IMR-90 (cell line): ENCODE measurements at regions not wholly inside any gene's neighbourhood (a gene's known extent, or its start where the extent isn't known, plus 50 kb on each side); places are given as distances from the start of the nearest gene placed in this dataset.

ENCODE experiments used
- ATAC-seq: fragments of 200-7000 bp; cut with Tn5 transposase; 2 replicates; pipeline ENCODE4 v1.9.1; 2020; ENCODE audit warnings: low read depth, mild to moderate bottlenecking, moderate library complexity
- BruUV-seq: library from RNA; stranded (reverse); fragments of 400-500 nt; replicated peaks from 2 replicates; lab custom pipeline; 2021; lab: Mats Ljungman, UMichigan
- CTCF ChIA-PET: fragments of 300-600 bp; formaldehyde crosslinking; extraction: SDS; loops from one replicate; lab custom pipeline; 2021; ENCODE audit warnings: antibody characterized with exemption; lab: Yijun Ruan, JAX
- POLR2A ChIA-PET: fragments of 300-600 bp; sonication (Branson Sonifier 250); formaldehyde crosslinking; loops from one replicate; lab custom pipeline; 2022; ENCODE audit warnings: antibody characterized with exemption; ENCODE audit not compliant: unreplicated experiment; lab: Charles Lee
- DNase-seq: peaks from one replicate; pipeline ENCODE4 v3.0.0; 2013
- H2AFZ ChIP-seq: replicated peaks from 2 replicates; pipeline ENCODE3; 2013; ENCODE audit warnings: low read length, mild to moderate bottlenecking; ENCODE audit not compliant: poor library complexity
- H2AK5ac ChIP-seq: 2 replicates; pipeline ENCODE4 v1.6.1; 2013; ENCODE audit warnings: low read depth, low read length, inconsistent platforms
- H2AK9ac ChIP-seq: replicated peaks from 2 replicates; pipeline ENCODE3; 2013; ENCODE audit warnings: mild to moderate bottlenecking, low read depth, low read length, moderate library complexity; ENCODE audit not compliant: poor library complexity
- H2BK120ac ChIP-seq: 2 replicates; pipeline ENCODE4 v1.6.1; 2013; ENCODE audit warnings: low read depth, low read length, inconsistent platforms
- H2BK15ac ChIP-seq: 3 replicates; pipeline ENCODE4 v1.6.1; 2013; ENCODE audit warnings: low read depth, low read length, inconsistent platforms
- H2BK20ac ChIP-seq: 2 replicates; pipeline ENCODE4 v1.6.1; 2013; ENCODE audit warnings: low read depth, mild to moderate bottlenecking, inconsistent platforms, low read length, moderate library complexity
- H2BK5ac ChIP-seq: 2 replicates; pipeline ENCODE4 v1.6.1; 2013; ENCODE audit warnings: mild to moderate bottlenecking, low read depth, low read length, inconsistent platforms; ENCODE audit not compliant: poor library complexity, severe bottlenecking
- H3K14ac ChIP-seq: replicated peaks from 2 replicates; pipeline ENCODE4 v1.6.1; 2013; ENCODE audit warnings: low read depth, low read length, inconsistent platforms
- H3K18ac ChIP-seq: 2 replicates; pipeline ENCODE4 v1.6.1; 2013; ENCODE audit warnings: low read depth, low read length, control low read depth
- H3K23ac ChIP-seq: 2 replicates; pipeline ENCODE4 v1.6.1; 2013; ENCODE audit warnings: low read depth, low read length, inconsistent platforms
- H3K27ac ChIP-seq: 2 replicates; pipeline ENCODE4 v1.5.1; 2013; ENCODE audit warnings: mild to moderate bottlenecking, control low read depth, low read length; ENCODE audit not compliant: insufficient read depth
- H3K27me3 ChIP-seq: 2 replicates; pipeline ENCODE4 v1.6.1; 2013; ENCODE audit warnings: low read length; ENCODE audit not compliant: control insufficient read depth, insufficient read depth
- H3K36me3 ChIP-seq: 2 replicates; pipeline ENCODE4 v1.6.1; 2013; ENCODE audit warnings: low read length, mixed read lengths; ENCODE audit not compliant: control insufficient read depth, insufficient read depth
- H3K4ac ChIP-seq: 2 replicates; pipeline ENCODE4 v1.6.1; 2013; ENCODE audit warnings: low read depth, low read length, inconsistent platforms
- H3K4me1 ChIP-seq: 2 replicates; pipeline ENCODE4 v1.6.1; 2013; ENCODE audit warnings: low read length, mixed read lengths; ENCODE audit not compliant: control insufficient read depth, insufficient read depth
- H3K4me2 ChIP-seq: 2 replicates; pipeline ENCODE4 v1.6.1; 2013; ENCODE audit warnings: low read depth, mild to moderate bottlenecking, control low read depth, low read length, moderate library complexity
- H3K4me3 ChIP-seq: 2 replicates; pipeline ENCODE4 v1.5.1; 2013; ENCODE audit warnings: low read depth, mild to moderate bottlenecking, control low read depth, low read length, moderate library complexity; ENCODE audit not compliant: insufficient read depth
- H3K56ac ChIP-seq: 2 replicates; pipeline ENCODE4 v1.6.1; 2013; ENCODE audit warnings: low read length, inconsistent platforms; ENCODE audit not compliant: insufficient read depth; ENCODE audit errors: extremely low read depth
- H3K79me1 ChIP-seq, 2 experiments: 2 replicates each; pipeline ENCODE4 v1.6.1; 2013; ENCODE audit warnings: low read length in 2 of 2, inconsistent platforms in 1 of 2, low read depth in 1 of 2
- H3K9ac ChIP-seq: 2 replicates; pipeline ENCODE4 v1.6.1; 2013; ENCODE audit warnings: low read depth, low read length, control low read depth
- H3K9me1 ChIP-seq: 2 replicates; pipeline ENCODE4 v1.6.1; 2013; ENCODE audit warnings: low read length, inconsistent platforms; ENCODE audit not compliant: insufficient read depth
- H3K9me3 ChIP-seq: 2 replicates; pipeline ENCODE4 v1.6.1; 2013; ENCODE audit warnings: low read length; ENCODE audit not compliant: control insufficient read depth, insufficient read depth
- H4K20me1 ChIP-seq: 2 replicates; pipeline ENCODE4 v1.6.1; 2013; ENCODE audit warnings: low read length, inconsistent platforms; ENCODE audit not compliant: insufficient read depth
- H4K5ac ChIP-seq: 2 replicates; pipeline ENCODE4 v1.6.1; 2013; ENCODE audit warnings: mild to moderate bottlenecking, low read depth, low read length, control low read depth
- H4K8ac ChIP-seq, 2 experiments: 2 replicates each; pipeline ENCODE4 v1.6.1; 2013; ENCODE audit warnings: low read depth in 2 of 2, low read length in 2 of 2, control low read depth in 1 of 2, inconsistent platforms in 1 of 2
- H4K91ac ChIP-seq: 2 replicates; pipeline ENCODE4 v1.6.1; 2013; ENCODE audit warnings: low read depth, low read length, inconsistent platforms; ENCODE audit not compliant: insufficient read depth
- CEBPB ChIP-seq: IDR thresholded peaks from 2 replicates; pipeline ENCODE4 v1.6.1; 2012; ENCODE audit warnings: low read depth, low read length, improper control_type of control experiment
- RAD21 ChIP-seq: IDR thresholded peaks from 2 replicates; pipeline ENCODE4 v1.6.1; 2012; ENCODE audit warnings: low read length, improper control_type of control experiment
- RFX5 ChIP-seq: IDR thresholded peaks from 2 replicates; pipeline ENCODE4 v1.8.0; 2012; ENCODE audit warnings: low read depth, mild to moderate bottlenecking, low read length, moderate library complexity
- WGBS, 2 experiments: methylation state at CpG; one replicate each; pipeline versions ENCODE4 v1.1.5 to v1.1.7; 2013; ENCODE audit warnings: missing lambda C conversion rate in 2 of 2; ENCODE audit not compliant: insufficient read length in 1 of 2; ENCODE audit errors: extremely low coverage in 2 of 2; 5-methylcytosine and 5-hydroxymethylcytosine counted together
- dilution Hi-C: fragments of 300-500 bp; cut with HindIII; formaldehyde crosslinking; loops from one replicate; pipeline ENCODE4 v1.14.3; 2018; ENCODE audit warnings: low sequenced_read_pairs; ENCODE audit not compliant: unreplicated experiment
- in situ Hi-C: fragments of 300-500 bp; cut with MboI; formaldehyde crosslinking; loops from 3 replicates; pipeline ENCODE4 v1.14.3; 2019; ENCODE audit warnings: low sequenced_read_pairs, inconsistent platforms, mixed read lengths
- intact Hi-C: fragments of 100-400 bp; cut with micrococcal nuclease; formaldehyde crosslinking; loops from 2 replicates; pipeline ENCODE4 v1.10.0; 2022

- H3K4ac ChIP-seq: peak overlapping the region; percentile 68
- no peaks in the 10 kb centered on the region for H3K27me3 ChIP-seq
- peak overlapping the region; percentile 93 for H3K27ac ChIP-seq
- peak overlapping the region; percentile 79 for H2BK5ac ChIP-seq
- H3K9me1 ChIP-seq: peaks cover 4% of the 10 kb centered on the region; the same call in 1 of the 2 replicates
- H3K9me3 ChIP-seq: no peaks in the 10 kb centered on the region
- H2BK120ac ChIP-seq: peak overlapping the region; percentile 89
- ChIA-PET POLR2A (interaction anchor here (0.6 to 0.7 kb wide), 2 partner anchors 253 to 367 kb away, joined by 5 to 7 read pairs; no protein-coding TSS in a partner anchor), CTCF (interaction anchor here (1.4 kb wide), 1 partner anchor 10 kb away, joined by 3 read pairs; no protein-coding TSS in a partner anchor)
- 0 out of 2 replicates have a peak overlapping the region, but pooled peaks have one; percentile 2 for H2AK5ac ChIP-seq
- peak overlapping the region; percentile 85 for H4K91ac ChIP-seq
- no peaks in the 10 kb centered on the region for H4K20me1 ChIP-seq
- H2BK15ac ChIP-seq: peak overlapping the region; percentile 22
- H3K9ac ChIP-seq: peak overlapping the region; percentile 43
- H3K4me3 ChIP-seq: no peak overlapping the region
- BruUV-seq: no TSS peak
- H3K23ac ChIP-seq: peak overlapping the region; percentile 65; the same call in 1 of the 2 replicates
- peak overlapping the region; percentile 87 for H2BK20ac ChIP-seq
- H3K36me3 ChIP-seq: no peaks in the 10 kb centered on the region
- H2AFZ ChIP-seq: peak overlapping the region; percentile 33
- H3K18ac ChIP-seq: peak overlapping the region; percentile 90
- peaks cover 27% of the 10 kb centered on the region for H3K4me1 ChIP-seq
- H3K14ac ChIP-seq: peak overlapping the region; percentile 81
- dilution Hi-C loops: no loop called here
- in situ Hi-C loops: no loop called here
- H3K56ac ChIP-seq: no peak overlapping the region; the same call in 1 of the 2 replicates
- ATAC-seq (peak; percentile 63), DNase-seq (peak; percentile 81)
- no peaks in the 10 kb centered on the region for H3K79me1 ChIP-seq
- intact Hi-C loops: loop anchor here (5.0 kb wide), 2 partner anchors 35 to 65 kb away; no protein-coding TSS in a partner anchor
- peak overlapping the region; percentile 76 for H3K4me2 ChIP-seq
- H2AK9ac ChIP-seq: no peak overlapping the region
- WGBS, 2 experiments: no CpG with 5 or more reads among the region's 5 CpGs
- peak overlapping the region; percentile 58 to 79 for H4K8ac ChIP-seq
- TF ChIP-seq CEBPB: peak; percentile 75
- no peak for TF ChIP-seq RFX5
- TF ChIP-seq RAD21: no peak
- peak overlapping the region; percentile 92 for H4K5ac ChIP-seq
Observed at GRCh38 chr4:53852343-53852742, 212.1 kb downstream of the CHIC2 start.
